Embryonic facial prominence (tissue), 1 donor: ENCODE measurements at regions not wholly inside any gene's neighbourhood (a gene's known extent, or its start where the extent isn't known, plus 50 kb on each side); places are given as distances from the start of the nearest gene placed in this dataset.

Experiments used
- DNase-seq: peaks from one replicate; pipeline ENCODE4 v3.0.0-alpha.2; 2016; ENCODE audit errors: extremely low spot score

- DNase-seq: no peak
Observed at GRCh38 chr19:31223740-31224534, 125.3 kb downstream of the TSHZ3 start.

- no peak for DNase-seq
Observed at GRCh38 chr19:31220540-31220939, 128.7 kb downstream of the TSHZ3 start.

GRCh38 chr19:31214997-31215396, 134.2 kb downstream of the TSHZ3 start:
- DNase-seq: no peak

- no peak for DNase-seq
Observed at GRCh38 chr19:31214086-31214485, 135.2 kb downstream of the TSHZ3 start.

- DNase-seq: no peak
Observed at GRCh38 chr19:31211088-31211487, 138.1 kb downstream of the TSHZ3 start.

GRCh38 chr19:31205887-31206518, 143.2 kb downstream of the TSHZ3 start:
- DNase-seq: no peak

DNA sequence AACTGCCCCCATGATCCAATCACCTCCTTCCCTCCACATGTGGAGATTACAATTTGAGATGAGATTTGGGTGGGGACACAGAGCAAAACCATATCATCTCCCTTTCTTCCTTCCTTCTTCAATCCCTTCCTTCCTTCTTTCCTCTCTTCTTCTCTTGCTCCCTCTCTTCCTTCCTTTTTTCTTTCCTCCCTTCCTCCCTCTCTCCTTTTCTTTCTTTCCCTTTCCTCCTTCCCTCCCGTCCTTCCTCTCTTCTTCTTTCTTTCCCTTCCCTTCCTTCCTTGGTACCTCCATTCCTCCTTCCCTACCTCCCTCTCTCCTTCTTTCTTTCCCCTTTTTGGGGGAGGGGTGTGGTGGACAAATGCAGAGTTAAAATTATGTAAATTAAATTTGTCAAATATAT, 145.1 kb downstream of the TSHZ3 start:
- DNase-seq: no peak

DNA sequence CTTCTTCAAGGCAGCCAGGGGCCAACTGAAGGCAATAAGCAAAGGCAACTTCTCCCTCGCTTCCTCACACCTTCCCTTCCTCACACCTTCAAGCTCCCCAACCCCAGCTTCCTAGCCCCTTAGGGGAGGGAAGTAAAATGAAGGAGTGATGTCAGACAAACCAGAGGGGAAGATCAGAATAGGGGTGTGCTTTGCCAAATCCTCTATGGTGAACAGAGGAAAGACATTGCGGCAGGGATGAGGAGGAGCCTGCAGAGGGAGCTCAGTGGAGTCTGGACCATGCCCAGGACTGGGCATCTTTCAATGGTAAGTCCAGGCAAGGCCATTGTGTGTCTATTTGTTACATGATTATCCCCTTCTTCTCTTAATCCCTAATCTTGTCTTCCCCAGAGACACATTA, 164.0 kb downstream of the TSHZ3 start:
- DNase-seq: no peak

DNA sequence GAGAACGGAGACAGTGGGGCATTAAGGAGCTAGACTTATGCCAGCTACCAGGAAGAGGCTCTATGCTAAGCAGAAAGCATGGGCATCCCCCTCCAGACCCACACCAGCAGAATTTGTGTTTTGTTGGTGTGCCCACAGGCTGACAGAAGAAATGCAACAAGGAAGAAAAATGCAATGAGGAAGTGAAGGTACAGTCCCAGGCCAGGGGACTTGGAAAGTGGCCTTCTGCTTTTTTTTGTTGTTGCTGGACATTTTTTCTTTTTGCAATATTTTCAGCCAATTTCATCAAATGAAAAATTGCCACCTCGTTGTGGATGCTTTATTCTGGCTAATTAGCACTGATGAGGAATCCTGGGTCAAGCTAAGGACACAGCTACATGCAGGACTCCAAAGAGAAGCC, 167.7 kb downstream of the TSHZ3 start:
- no peak for DNase-seq

- DNase-seq: no peak
Observed at GRCh38 chr19:31180907-31181306, 168.3 kb downstream of the TSHZ3 start.

GRCh38 chr19:31179471-31179852, 169.8 kb downstream of the TSHZ3 start:
- DNase-seq: no peak

DNA sequence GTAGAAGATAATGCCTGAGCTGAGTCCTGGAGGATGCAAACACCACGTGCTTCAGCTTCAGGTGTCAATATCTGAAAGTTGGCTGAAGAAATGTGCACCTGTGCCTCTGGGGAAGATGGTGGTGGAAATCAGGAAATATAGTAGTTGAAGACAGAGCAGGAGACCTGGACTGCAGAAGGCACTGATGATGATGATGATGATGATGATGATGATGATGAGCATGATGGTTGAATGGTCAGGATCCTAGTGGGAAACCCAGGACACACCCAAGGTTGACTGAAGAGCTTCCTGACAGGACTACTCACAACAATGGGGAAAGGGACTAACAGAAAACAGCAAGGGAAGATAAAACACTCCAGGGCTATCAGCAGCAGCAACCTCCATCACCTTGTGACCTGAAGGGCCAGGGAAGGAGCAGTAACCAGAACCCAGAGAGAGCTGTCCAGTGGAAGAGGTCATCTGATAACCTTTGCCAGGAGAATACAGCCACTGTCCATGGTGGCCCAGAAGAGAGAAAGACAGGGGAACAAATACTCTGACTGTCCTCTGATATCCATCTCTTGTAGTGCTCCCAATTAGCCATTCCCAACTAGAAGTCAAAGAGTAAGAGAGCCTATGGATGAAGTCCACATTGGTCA, 170.3 kb downstream of the TSHZ3 start:
- DNase-seq: no peak

DNA sequence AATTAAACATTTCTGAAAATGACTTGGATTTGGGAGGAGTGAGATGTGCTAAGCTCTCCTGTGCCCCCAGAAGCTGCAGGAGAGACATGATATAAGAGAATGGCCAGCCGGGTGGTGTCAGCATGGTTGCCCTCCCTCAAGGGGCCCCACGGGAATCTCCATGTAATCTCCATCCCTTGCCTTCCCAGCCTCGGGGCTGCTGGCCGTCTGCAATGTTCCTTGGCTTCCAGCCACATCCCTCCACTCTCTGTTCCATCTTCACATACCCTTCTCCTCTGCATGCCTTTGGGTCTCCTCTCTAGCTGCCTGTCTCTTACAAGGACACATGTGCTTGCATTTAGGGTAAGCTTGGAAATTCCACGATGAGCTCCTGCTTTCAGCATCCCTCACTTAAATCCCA, 172.0 kb downstream of the TSHZ3 start:
- no peak for DNase-seq

GRCh38 chr19:31175564-31176348, 173.5 kb downstream of the TSHZ3 start:
- no peak for DNase-seq

DNA sequence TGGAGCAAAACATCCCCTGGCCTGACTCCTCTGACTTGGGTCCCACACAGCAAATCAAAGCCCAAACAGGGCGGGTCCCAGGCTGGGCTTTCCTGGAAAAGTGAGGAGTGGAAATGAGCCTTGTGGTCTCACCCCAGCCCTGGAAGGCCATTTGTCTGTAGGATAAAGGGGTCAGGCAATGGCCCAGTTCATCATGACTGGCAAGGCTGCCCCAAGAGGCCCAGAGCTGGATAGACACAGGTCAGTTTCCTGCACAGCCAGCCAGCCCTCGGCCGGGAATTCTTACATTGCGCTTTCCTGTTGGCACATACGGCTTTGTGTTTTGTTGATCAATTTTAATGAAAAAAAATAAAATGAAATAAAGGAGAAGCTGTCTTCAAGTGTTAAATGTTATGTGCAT, 174.3 kb downstream of the TSHZ3 start:
- no peak for DNase-seq

DNA sequence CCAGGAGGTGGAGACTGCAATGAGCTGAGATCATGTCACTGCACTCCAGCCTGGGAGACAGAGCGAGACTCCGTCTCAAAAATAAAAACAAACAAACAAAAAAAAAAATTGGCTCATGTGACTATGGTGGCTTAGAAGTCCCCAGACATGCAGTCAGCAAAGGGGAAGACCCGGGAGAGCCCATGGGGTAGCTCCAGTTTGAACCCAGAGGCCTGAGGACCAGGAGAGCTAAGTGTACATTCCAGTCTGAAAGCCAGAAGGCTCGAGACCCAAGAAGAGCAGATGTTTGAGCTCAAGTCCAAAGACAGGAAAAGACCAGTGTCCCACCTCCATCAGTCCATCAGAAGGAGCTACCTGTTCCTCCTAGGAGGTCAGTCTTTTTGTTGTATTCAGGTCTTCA, 175.2 kb downstream of the TSHZ3 start:
- DNase-seq: no peak

DNA sequence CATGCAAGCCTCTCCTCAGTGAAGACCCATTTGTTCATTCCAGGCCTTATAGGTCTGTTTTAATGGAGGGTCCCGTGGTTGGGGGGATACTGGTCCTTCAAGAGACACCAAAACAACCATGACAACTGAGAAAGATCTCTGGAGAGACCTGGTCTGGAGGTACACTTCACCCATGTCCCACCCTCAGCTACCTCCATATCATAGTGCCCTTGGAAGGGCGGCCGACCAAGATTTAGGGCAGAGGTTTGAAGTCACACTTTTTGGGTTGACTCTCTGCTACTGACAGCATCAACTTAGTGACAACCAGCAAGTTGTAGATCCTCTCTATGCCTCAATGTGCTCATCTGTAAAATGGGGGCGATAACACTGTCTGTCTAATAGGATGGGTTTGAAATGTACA, 177.3 kb downstream of the TSHZ3 start:
- no peak for DNase-seq

DNA sequence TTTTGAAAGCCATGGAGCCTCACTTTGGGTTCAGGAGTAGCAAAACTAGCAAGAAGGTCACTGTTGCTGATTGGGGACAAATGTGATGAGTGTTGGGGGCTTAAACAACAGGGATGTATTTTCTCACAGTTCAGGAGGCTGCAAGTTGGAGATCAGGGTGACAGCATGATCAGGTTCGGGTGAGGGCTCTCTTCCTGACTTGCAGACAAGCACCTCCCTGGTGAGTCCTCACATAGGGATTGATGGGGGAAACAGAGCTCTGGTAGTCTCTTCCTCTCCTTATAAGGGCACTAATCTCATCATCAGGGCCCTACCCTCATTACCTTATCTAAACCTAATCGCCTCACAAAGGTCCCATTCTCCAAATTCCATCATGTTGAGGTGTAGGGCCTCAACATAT, 179.2 kb downstream of the TSHZ3 start:
- no peak for DNase-seq

- no peak for DNase-seq
Observed at GRCh38 chr19:31168106-31168625, 181.1 kb downstream of the TSHZ3 start.

GRCh38 chr19:31167690-31168089, 181.5 kb downstream of the TSHZ3 start:
- no peak for DNase-seq

- DNase-seq: no peak
Observed at GRCh38 chr19:31166206-31166605, 183.0 kb downstream of the TSHZ3 start.

- no peak for DNase-seq
Observed at GRCh38 chr19:31164791-31165251, 184.4 kb downstream of the TSHZ3 start.
